AG09319 (cell line): ENCODE measurements at regions not wholly inside any gene's neighbourhood (a gene's known extent, or its start where the extent isn't known, plus 50 kb on each side); places are given as distances from the start of the nearest gene placed in this dataset.
"Not testable (repeated sequence)": the region's sequence is repeated elsewhere in the genome, so short reads cannot be mapped to it uniquely, and the experiment has no call there.

ENCODE experiments used
- DNase-seq: peaks from one replicate; pipeline ENCODE4 v3.0.0-alpha.2; 2010; ENCODE audit warnings: low read depth; ENCODE audit errors: extremely low read depth
- TF ChIP-seq, protein P1 (sequence below): IDR thresholded peaks from 2 replicates; pipeline ENCODE4 v1.5.1; 2011; ENCODE audit warnings: low read depth, mild to moderate bottlenecking, inconsistent platforms, low read length, moderate library complexity

DNA sequence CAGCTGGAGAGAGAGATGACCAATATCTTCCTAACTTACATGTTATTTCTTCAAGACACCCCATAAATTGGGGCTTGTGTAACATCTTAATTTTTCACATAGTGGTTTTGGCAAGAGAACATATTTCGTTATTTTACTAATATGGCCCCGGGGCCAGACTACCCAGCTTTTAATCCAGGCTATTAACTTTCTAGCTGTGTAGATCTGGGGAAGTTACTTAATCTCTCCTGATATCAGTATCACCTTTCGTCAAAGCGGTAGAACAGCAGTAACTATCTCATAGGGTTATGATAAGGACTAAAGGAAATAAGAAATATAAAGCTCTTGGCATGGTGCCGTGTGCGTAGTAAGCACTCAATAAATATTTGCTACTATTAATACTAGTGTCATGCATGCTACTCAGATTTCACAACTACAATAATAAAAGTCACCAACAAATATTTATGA, 71.6 kb upstream of the LYZL1 start:
- no peak for DNase-seq
- TF ChIP-seq, protein P1, sequence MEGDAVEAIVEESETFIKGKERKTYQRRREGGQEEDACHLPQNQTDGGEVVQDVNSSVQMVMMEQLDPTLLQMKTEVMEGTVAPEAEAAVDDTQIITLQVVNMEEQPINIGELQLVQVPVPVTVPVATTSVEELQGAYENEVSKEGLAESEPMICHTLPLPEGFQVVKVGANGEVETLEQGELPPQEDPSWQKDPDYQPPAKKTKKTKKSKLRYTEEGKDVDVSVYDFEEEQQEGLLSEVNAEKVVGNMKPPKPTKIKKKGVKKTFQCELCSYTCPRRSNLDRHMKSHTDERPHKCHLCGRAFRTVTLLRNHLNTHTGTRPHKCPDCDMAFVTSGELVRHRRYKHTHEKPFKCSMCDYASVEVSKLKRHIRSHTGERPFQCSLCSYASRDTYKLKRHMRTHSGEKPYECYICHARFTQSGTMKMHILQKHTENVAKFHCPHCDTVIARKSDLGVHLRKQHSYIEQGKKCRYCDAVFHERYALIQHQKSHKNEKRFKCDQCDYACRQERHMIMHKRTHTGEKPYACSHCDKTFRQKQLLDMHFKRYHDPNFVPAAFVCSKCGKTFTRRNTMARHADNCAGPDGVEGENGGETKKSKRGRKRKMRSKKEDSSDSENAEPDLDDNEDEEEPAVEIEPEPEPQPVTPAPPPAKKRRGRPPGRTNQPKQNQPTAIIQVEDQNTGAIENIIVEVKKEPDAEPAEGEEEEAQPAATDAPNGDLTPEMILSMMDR: no peak

DNA sequence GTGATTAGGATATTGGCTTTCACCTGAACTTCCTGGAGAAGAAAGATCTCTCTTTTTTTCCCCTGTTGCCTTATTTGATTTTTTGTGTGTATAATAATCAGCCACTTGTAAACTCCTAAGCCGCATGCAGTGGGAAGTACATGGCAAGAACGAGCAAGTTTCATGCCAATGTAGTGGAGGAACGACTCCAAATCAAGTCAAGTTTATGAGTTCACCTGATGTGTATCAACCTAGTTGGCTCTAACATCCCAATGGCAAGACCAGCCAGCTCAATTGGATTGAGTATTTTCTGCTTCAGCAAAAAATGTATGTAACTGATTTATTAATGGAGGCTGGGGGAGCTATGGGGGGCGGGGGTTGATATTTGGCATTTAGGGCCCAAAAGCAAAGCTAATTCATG, 65.5 kb upstream of the LYZL1 start:
- TF ChIP-seq, protein P1: no peak
- DNase-seq: no peak

DNA sequence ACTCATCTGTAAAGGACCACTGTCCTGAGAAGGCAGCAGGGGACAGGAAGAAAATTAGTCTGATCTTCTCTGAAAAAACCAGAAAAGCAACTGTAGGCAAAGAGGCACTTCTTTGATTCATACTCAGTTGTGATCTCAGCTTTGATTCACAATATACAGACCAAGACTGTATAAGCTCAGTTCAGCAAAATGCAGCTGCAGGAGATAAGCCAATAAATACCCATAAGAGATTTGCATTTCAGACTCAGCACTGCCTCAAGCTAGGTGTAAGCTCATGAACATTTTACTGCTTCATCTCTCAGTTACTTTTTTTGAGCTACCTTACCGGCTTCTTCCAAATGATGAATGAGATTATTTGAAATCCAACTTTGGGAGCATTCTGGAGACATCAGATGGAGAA, 64.2 kb upstream of the LYZL1 start:
- DNase-seq: no peak
- TF ChIP-seq, protein P1: no peak

DNA sequence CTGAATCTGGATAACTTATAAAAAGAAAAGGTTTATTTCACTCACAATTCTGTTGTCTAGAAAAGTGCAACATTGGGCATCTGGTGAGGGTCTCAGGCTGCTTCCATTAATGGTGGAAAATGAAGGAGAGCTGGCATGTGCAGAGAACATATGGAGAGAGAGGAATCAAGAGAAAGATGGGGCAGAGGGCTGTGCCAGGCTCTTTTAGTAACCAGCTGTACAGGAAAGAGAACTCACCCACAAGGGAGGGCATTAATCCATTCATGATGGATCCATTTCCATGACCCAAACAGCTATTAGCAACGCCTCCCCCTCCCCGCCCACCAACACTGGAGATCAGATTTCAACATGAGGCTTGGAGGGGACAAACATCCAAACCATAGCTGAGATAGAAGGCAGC, 61.7 kb upstream of the LYZL1 start:
- TF ChIP-seq, protein P1: no peak
- no peak for DNase-seq

DNA sequence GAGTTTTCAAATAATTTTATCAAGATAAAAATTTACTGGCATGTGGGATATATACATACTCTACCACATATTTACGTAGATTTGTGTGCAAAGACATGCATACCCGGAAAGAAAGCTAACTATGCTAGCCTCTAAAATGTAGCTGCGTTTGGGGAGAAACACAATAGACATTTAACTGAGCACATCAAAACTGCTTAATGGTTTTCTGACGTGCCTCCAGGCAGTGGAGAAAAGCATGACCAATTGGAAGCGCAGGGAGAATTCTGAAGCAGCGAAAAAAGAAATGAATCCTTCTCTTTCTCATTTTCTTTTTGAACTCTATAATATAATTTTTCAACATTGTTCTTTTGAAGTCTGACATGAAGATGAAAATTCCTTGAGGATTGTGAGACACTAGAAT, 60.3 kb upstream of the LYZL1 start:
- DNase-seq: no peak

DNA sequence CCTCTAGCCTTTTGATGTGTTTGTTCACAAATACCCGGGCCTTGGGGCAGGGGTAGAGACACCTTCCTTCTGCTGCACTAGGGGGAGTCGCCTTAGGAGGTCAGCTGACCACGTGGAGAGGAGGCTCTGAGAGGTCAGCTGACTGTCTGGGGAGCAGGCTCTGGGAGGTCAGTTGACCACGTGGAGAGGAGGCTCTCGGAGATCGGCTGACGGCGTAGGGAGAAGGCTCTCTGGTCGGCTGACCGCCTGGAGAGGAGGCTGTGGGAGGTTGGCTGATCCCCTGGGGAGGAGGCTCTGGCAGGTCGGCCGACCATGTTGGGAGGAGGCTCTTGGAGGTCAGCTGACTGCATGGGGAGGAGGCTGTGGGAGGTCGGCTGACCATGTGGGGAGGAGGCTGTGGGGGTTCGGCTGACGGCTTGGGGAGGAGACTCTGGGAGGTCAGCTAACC, 59.6 kb upstream of the LYZL1 start:
- DNase-seq: no peak
- TF ChIP-seq, protein P1: no peak

More for the DNA sequence above, 60.3 kb upstream of the LYZL1 start:
- TF ChIP-seq, protein P1: no peak

DNA sequence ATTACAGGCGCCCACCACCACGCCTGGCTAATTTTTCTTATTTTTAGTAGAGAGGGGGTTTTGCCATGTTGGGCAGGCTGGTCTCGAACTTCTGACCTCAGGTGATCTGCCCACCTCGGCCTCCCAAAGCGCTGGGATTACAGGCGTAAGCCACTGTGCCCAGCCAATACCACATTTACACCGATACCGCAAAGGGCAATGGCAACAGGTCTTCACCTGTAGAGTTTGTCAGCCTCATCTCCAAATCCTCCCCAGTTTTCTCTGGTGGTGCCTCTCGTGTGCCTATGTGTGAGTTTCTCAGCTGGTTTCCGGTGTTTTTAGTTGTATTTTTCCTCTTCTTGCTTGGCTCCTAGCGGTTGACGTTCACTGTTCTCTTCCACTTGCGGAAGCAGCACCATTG, 52.0 kb upstream of the LYZL1 start:
- not testable (repeated sequence) for DNase-seq

DNA sequence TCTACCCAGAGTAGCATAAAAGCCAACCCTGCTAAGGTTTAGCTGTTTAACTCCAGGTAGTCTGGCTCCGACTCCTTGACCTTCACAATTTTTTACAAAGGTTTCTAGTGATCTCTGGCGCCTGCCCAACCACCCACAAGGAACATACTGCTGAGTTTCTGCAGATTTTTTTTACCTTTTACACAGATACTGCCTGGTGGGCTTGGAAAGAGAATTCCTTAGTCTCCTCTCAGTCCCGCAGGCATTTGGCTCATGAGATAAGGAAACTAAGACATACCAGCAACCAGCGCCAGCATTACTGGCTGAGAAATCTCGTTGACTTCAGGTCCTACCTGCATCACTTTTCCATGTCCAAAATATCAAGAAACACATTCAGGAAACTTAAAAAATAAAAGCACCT, 51.1 kb upstream of the LYZL1 start:
- no peak for DNase-seq
- TF ChIP-seq, protein P1: no peak
